ENCODE measurements at regions not wholly inside any gene's neighbourhood (a gene's known extent, or its start where the extent isn't known, plus 50 kb on each side); places are given as distances from the start of the nearest gene placed in this dataset.

DNA sequence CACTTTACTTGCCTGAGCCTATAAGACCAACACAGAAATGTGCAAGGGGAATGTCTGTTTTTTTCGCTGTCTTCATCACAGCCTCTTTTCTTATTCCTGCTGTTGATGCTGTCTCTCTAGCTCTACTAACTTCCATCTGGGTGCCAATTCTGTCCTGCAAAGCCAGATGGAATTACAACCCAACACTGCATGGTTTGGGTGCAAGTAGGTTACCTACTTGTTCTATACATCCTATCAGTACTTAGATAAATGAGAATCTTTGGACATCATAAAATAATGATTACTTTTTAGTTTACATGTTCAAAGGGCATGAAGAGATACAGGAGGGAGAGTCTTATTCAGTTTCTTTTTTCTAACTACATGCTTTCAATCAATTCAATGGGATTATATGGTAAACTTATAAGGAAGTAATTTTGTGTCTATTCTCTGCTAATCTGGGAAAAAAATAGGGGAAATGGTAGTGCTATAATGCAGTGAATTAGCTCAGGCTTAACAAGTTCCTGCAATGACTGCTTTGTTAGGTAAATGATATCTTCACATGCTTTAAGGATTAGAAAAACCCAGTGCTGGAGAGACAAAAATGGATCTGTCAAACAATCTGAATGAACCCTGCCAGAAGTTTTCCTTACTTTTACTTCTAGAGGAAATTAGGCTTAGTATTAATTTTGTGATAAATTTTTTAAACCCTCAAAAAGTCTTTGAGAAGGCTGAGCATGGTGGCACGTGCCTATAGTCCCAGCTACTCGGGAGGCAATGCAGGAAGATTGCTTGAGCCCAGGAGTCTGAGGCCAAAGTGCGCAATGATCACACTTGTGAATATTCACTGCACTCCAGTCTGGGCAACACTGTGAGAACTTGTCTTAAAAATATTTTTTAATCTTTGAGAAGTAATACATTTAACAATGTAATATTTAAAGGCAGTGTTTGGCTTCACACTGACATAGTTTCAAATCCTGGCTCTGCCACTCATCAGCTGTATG is 86.5 kb upstream of the E2F3 start:
- Mint-ChIP-seq H3K27ac (no peak overlapping the region), H3K9me3 (ENCODE audit: insufficient read depth) (peaks cover 9% of the 10 kb centered on the region), H3K27me3 (peaks cover 21% of the 10 kb centered on the region), H3K4me3 (no peak overlapping the region), H3K4me1 (peaks cover 9% of the 10 kb centered on the region)
- ChIA-PET CTCF (interaction anchor here (0.6 to 1.7 kb wide), 3 partner anchors 89 to 213 kb away, joined by 3 to 4 read pairs (median 4); no protein-coding TSS in a partner anchor), POLR2A (interaction anchor here (0.6 kb wide), 1 partner anchor 89 kb away, joined by 4 read pairs; no protein-coding TSS in a partner anchor)
- H2AFZ ChIP-seq (ENCODE audit: insufficient read depth, low read depth, low read length, poor library complexity, severe bottlenecking), result no peak overlapping the region
- no peak for ATAC-seq (ENCODE audit: low read depth)
- TF ChIP-seq CTCF (IDR thresholded peaks at IDR 0.05) (no peak), EZH2 (IDR thresholded peaks at IDR 0.05; ENCODE audit: borderline replicate concordance, insufficient read depth, low read depth, low read length, poor library complexity, severe bottlenecking) (no peak)
- no peak overlapping the region for H3K4me2 ChIP-seq (replicated peaks; ENCODE audit: low read depth, low read length, poor library complexity, severe bottlenecking)
- H3K4me3 ChIP-seq (ENCODE audit: control extremely low read depth in 1 of 5, extremely low read depth in 1 of 5, insufficient read depth in 1 of 5, low read depth in 2 of 5, low read length in 4 of 5), result no peak overlapping the region
- no peak for DNase-seq
- no peak overlapping the region for H3K27ac ChIP-seq (ENCODE audit: low read length in 2 of 2)
- no peaks in the 10 kb centered on the region for H4K20me1 ChIP-seq (ENCODE audit: control insufficient read depth, insufficient read depth, low read length, poor library complexity, severe bottlenecking)
- no peaks in the 10 kb centered on the region for H3K79me2 ChIP-seq (ENCODE audit: control insufficient read depth, insufficient read depth, low read length)
- WGBS (ENCODE audit: insufficient coverage), result 92% methylated on average over 3 of the region's 4 CpGs
- intact Hi-C loops (cut with micrococcal nuclease), result no loop called here
- H3K9ac ChIP-seq (ENCODE audit: low read length), result no peak overlapping the region
- H3K27me3 ChIP-seq (replicated peaks in 1 of 4; ENCODE audit: control extremely low read depth in 1 of 4, control insufficient read depth in 3 of 4, insufficient read depth in 4 of 4, low read length in 3 of 4), result peaks cover 0 to 2% (median 0%) of the 10 kb centered on the region in 4 experiments
- no peaks in the 10 kb centered on the region for H3K36me3 ChIP-seq (replicated peaks in 1 of 2; ENCODE audit: control extremely low read depth in 1 of 2, control insufficient read depth in 1 of 2, extremely low read depth in 1 of 2, insufficient read depth in 2 of 2, low read length in 1 of 2)
- H3K4me1 ChIP-seq (ENCODE audit: control insufficient read depth in 2 of 2, insufficient read depth in 2 of 2, low read length in 2 of 2), result peaks cover 2 to 9% of the 10 kb centered on the region in 2 donors
- H3K9me3 ChIP-seq (ENCODE audit: control extremely low read depth in 1 of 3, control insufficient read depth in 2 of 3, insufficient read depth in 1 of 3, low read length in 2 of 3), result peaks cover 0 to 13% (median 3%) of the 10 kb centered on the region in 3 donors

GRCh38 chr6:20317430-20317829 is 84.2 kb upstream of the E2F3 start:
- Histone ChIP-seq H3K9me3 (ENCODE audit: control extremely low read depth in 1 of 3, control insufficient read depth in 2 of 3, insufficient read depth in 1 of 3, low read length in 2 of 3) (peaks cover 0 to 24% (median 0%) of the 10 kb centered on the region in 3 donors), H3K9ac (ENCODE audit: low read length) (no peak overlapping the region), H3K27me3 (replicated peaks in 1 of 4; ENCODE audit: control extremely low read depth in 1 of 4, control insufficient read depth in 3 of 4, insufficient read depth in 4 of 4, low read length in 3 of 4) (no peaks in the 10 kb centered on the region), H3K4me3 (ENCODE audit: control extremely low read depth in 1 of 5, extremely low read depth in 1 of 5, insufficient read depth in 1 of 5, low read depth in 2 of 5, low read length in 4 of 5) (no peak overlapping the region), H3K79me2 (ENCODE audit: control insufficient read depth, insufficient read depth, low read length) (no peaks in the 10 kb centered on the region), H3K27ac (ENCODE audit: low read length in 2 of 2) (no peak overlapping the region), H3K4me2 (replicated peaks; ENCODE audit: low read depth, low read length, poor library complexity, severe bottlenecking) (no peak overlapping the region), H3K4me1 (ENCODE audit: control insufficient read depth in 2 of 2, insufficient read depth in 2 of 2, low read length in 2 of 2) (peaks cover 7 to 14% of the 10 kb centered on the region in 2 donors), H4K20me1 (ENCODE audit: control insufficient read depth, insufficient read depth, low read length, poor library complexity, severe bottlenecking) (no peaks in the 10 kb centered on the region), H3K36me3 (replicated peaks in 1 of 2; ENCODE audit: control extremely low read depth in 1 of 2, control insufficient read depth in 1 of 2, extremely low read depth in 1 of 2, insufficient read depth in 2 of 2, low read length in 1 of 2) (no peaks in the 10 kb centered on the region), H2AFZ (ENCODE audit: insufficient read depth, low read depth, low read length, poor library complexity, severe bottlenecking) (no peak overlapping the region)
- H3K4me1 Mint-ChIP-seq, result peaks cover 16% of the 10 kb centered on the region
- peaks cover 7% of the 10 kb centered on the region for H3K9me3 Mint-ChIP-seq (ENCODE audit: insufficient read depth)
- ChIA-PET POLR2A (no interaction called here), CTCF (interaction anchor here (0.5 kb wide), 1 partner anchor 62 kb away, joined by 6 read pairs; no protein-coding TSS in a partner anchor)
- no peak overlapping the region for H3K4me3 Mint-ChIP-seq
- 90% methylated on average over 2 of the region's 5 CpGs for WGBS (ENCODE audit: insufficient coverage)
- intact Hi-C loops (cut with micrococcal nuclease), result no loop called here
- H3K27me3 Mint-ChIP-seq, result peaks cover 19% of the 10 kb centered on the region
- no peak for DNase-seq
- TF ChIP-seq EZH2 (IDR thresholded peaks at IDR 0.05; ENCODE audit: borderline replicate concordance, insufficient read depth, low read depth, low read length, poor library complexity, severe bottlenecking), result no peak
- no peak for TF ChIP-seq CTCF (IDR thresholded peaks at IDR 0.05)
- ATAC-seq (ENCODE audit: low read depth), result no peak
- no peak overlapping the region for H3K27ac Mint-ChIP-seq

Measured in B cell (primary cell).